Psoas muscle (tissue), 7 donors: ENCODE measurements at regions not wholly inside any gene's neighbourhood (a gene's known extent, or its start where the extent isn't known, plus 50 kb on each side); places are given as distances from the start of the nearest gene placed in this dataset.

Experiments
- ATAC-seq, 4 donors: fragments of 200-7000 bp; cut with Tn5 transposase; one replicate each; pipeline ENCODE4 v1.9.1; 2020; ENCODE audit warnings: moderate library complexity in 3 of 4, mild to moderate bottlenecking in 2 of 4
- DNase-seq, 2 donors: peaks; one replicate each; pipeline ENCODE4 v3.0.0-alpha.2; 2020
- H3K27ac ChIP-seq: fragments of 200-600 bp; one replicate; pipeline ENCODE4 v1.8.0; 2022
- H3K27me3 ChIP-seq, 3 donors: fragments of 200-600 bp in 1 of 3; one replicate each; pipeline versions ENCODE4 v1.6.1 to v1.8.0; 2013 to 2022; ENCODE audit warnings: low read length in 2 of 3, mild to moderate bottlenecking in 2 of 3, moderate library complexity in 1 of 3; ENCODE audit not compliant: insufficient read depth in 3 of 3
- H3K36me3 ChIP-seq, 2 donors: fragments of 200-600 bp in 1 of 2; one replicate each; pipeline versions ENCODE4 v1.6.1 to v1.8.0; 2013 to 2022; ENCODE audit warnings: low read depth in 1 of 2, mild to moderate bottlenecking in 1 of 2, moderate library complexity in 1 of 2; ENCODE audit not compliant: insufficient read depth in 1 of 2
- H3K4me1 ChIP-seq: fragments of 200-600 bp; one replicate; pipeline ENCODE4 v1.8.0; 2022
- H3K4me3 ChIP-seq: fragments of 200-600 bp; one replicate; pipeline ENCODE4 v1.8.0; 2022; ENCODE audit warnings: mild to moderate bottlenecking
- H3K9me3 ChIP-seq: fragments of 200-600 bp; one replicate; pipeline ENCODE4 v1.8.0; 2022
- CTCF ChIP-seq: fragments of 200-600 bp; IDR thresholded peaks from one replicate; pipeline ENCODE4 v1.8.0; 2022; ENCODE audit warnings: antibody characterized with exemption
- WGBS, 3 donors: extraction: QIAGEN DNeasy Blood & Tissue Kit; methylation state at CpG; one replicate each; pipeline versions ENCODE4 v1.1.6 to v1.1.7; 2013; 5-methylcytosine and 5-hydroxymethylcytosine counted together
- intact Hi-C, 2 donors: fragments of 100-400 bp; cut with DNase I; formaldehyde crosslinking; loops; one replicate each; pipeline versions ENCODE4 v1.11.0 to v1.14.2; 2022
- donor health status: healthy with polysubstance abuse.
- donor health status: DM: no; HTN: no; CAD: no; lungs with moderate emphysema.
- donor health status: Bipolar disorder and iron deficiency.
- donor health status: healthy.
- donor health status: DM: yes; HTN: yes; CAD: no.
- donor health status: DM: no; HTN: no; CAD: no.
- donor health status: DM: yes; HTN: yes; CAD: no.

DNA sequence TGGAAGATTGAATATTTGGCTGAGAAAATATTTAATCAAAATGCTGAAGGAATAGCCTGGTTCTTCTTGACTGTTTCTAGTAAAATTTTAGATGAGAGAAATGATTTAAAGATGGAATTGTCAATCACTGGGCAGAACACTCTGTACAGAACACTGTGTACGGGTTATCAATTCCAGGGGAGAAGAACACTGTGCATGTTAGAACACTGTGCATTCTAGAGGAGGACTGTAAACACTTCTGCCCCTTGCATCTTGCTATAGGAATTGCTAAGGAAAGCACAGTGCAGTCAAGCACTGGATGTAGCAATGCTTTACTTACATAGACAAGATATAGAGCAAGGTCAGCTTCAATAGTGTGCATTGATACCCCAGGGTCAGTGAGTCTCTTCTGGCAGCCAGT, 98.7 kb downstream of the RWDD3 start:
- Histone ChIP-seq H3K9me3 (no peaks in the 10 kb centered on the region), H3K36me3 (no peaks in the 10 kb centered on the region), H3K27ac (no peak overlapping the region), H3K27me3 (no peaks in the 10 kb centered on the region), H3K4me3 (no peak overlapping the region), H3K4me1 (no peaks in the 10 kb centered on the region)
- DNase-seq (no peak), ATAC-seq (no peak)
- 89 to 96% (median 92%) methylated on average over 1 of the region's 1 CpG for WGBS, 3 donors
- no peak for TF ChIP-seq CTCF
- intact Hi-C loops, result no loop called here

- ATAC-seq, result peak in 2 of 4 donors; percentile 54
- TF ChIP-seq CTCF, result no peak
- Histone ChIP-seq H3K36me3 (no peaks in the 10 kb centered on the region), H3K9me3 (no peaks in the 10 kb centered on the region), H3K4me3 (peak overlapping the region; percentile 23), H3K4me1 (peaks cover 10% of the 10 kb centered on the region), H3K27ac (no peak overlapping the region), H3K27me3 (no peaks in the 10 kb centered on the region)
- WGBS, 3 donors, result 64 to 88% (median 76%) methylated on average over 9 of the region's 9 CpGs
- no peak for DNase-seq
- intact Hi-C loops, result no loop called here
Observed at GRCh38 chr1:95339377-95339776, 105.4 kb downstream of the RWDD3 start.

GRCh38 chr1:95340061-95340460, 106.1 kb downstream of the RWDD3 start:
- Histone ChIP-seq H3K36me3 (no peaks in the 10 kb centered on the region), H3K9me3 (no peaks in the 10 kb centered on the region), H3K4me3 (peak overlapping the region; percentile 23), H3K27me3 (no peaks in the 10 kb centered on the region), H3K27ac (no peak overlapping the region), H3K4me1 (peaks cover 10% of the 10 kb centered on the region)
- TF ChIP-seq CTCF, result no peak
- ATAC-seq (peak; percentile 64 to 92 (median 75)), DNase-seq (no peak)
- 24 to 44% (median 37%) methylated on average over 2 of the region's 2 CpGs for WGBS, 3 donors
- intact Hi-C loops, result loop anchor here in 1 of 2 donors (10.0 kb wide), 1 partner anchor 85 kb away; no protein-coding TSS in a partner anchor

DNA sequence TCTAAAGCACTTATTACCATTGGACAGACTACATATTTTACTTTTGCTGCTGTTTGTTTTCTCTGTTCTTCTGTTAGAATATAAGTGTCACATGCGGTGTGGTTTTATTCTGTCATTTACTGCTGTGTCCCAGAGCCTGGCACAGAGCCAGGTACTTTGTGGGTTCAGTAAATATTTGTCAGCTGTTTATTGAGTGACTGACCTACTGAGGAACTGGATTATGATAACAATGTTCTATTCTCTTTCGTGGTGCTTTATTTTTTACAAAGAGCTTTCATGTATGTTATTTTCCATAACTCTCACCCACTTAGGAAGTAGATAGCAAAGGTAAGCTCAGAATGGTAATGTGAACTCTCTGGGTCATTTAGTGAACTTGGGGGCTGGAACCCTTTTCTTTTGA, 118.8 kb downstream of the RWDD3 start:
- no peak for DNase-seq
- no peaks in the 10 kb centered on the region for H3K36me3 ChIP-seq
- H3K4me3 ChIP-seq, result no peak overlapping the region
- no peaks in the 10 kb centered on the region for H3K9me3 ChIP-seq
- WGBS, 3 donors, result 39 to 43% (median 41%) methylated on average over 2 of the region's 2 CpGs
- TF ChIP-seq CTCF, result no peak
- intact Hi-C loops, result no loop called here
- no peaks in the 10 kb centered on the region for H3K27me3 ChIP-seq
- no peaks in the 10 kb centered on the region for H3K4me1 ChIP-seq
- ATAC-seq, result peak in 1 of 4 donors; percentile 21
- H3K27ac ChIP-seq, result no peak overlapping the region

DNA sequence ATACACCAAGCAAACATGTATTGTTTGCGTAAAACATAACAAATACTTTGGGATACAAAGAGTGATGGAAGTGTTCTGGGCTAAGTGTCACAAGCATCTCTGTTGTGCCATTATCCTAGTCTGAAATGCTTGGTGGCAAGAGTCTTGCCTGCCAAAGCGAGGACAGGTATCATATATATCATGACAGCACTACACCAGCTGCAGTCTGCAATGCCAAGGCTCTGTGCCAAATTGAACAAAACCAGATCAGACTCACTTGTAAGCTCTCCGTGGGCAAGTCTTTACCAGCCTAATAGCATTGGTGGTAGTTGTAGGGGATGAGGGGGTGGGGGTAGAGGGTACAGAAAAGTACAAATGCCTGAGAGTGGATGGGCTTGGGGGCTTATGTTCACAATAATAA, 119.2 kb downstream of the RWDD3 start:
- Histone ChIP-seq H3K36me3 (no peaks in the 10 kb centered on the region), H3K4me3 (no peak overlapping the region), H3K9me3 (no peaks in the 10 kb centered on the region), H3K27me3 (no peaks in the 10 kb centered on the region), H3K4me1 (no peaks in the 10 kb centered on the region), H3K27ac (no peak overlapping the region)
- WGBS, 3 donors, result 18 to 20% (median 20%) methylated on average over 3 of the region's 3 CpGs
- intact Hi-C loops, result no loop called here
- no peak for DNase-seq
- peak; percentile 43 to 67 (median 53) for ATAC-seq
- TF ChIP-seq CTCF, result no peak
